HepG2 (cell line): ENCODE measurements at regions not wholly inside any gene's neighbourhood (a gene's known extent, or its start where the extent isn't known, plus 50 kb on each side); places are given as distances from the start of the nearest gene placed in this dataset.

Experiments
- DZIP1 ChIP-seq: sonication (generic); formaldehyde crosslinking; IDR thresholded peaks from 2 replicates; pipeline ENCODE4 v1.5.0; 2020; ENCODE audit warnings: mild to moderate bottlenecking, missing genetic modification reagents
- HNRNPK ChIP-seq: fragments of 200-400 bp; formaldehyde crosslinking; IDR thresholded peaks from 2 replicates; pipeline ENCODE4 v1.6.1; 2018; ENCODE audit warnings: low read length, low read depth, moderate library complexity, mild to moderate bottlenecking; ENCODE audit not compliant: poor library complexity, severe bottlenecking
- HNRNPL ChIP-seq: fragments of 200-400 bp; formaldehyde crosslinking; IDR thresholded peaks from 2 replicates; pipeline ENCODE4 v1.6.1; 2017; ENCODE audit warnings: mild to moderate bottlenecking, low read depth, low read length
- LRRFIP1 ChIP-seq: sonication (generic); formaldehyde crosslinking; conservative IDR thresholded peaks from 2 replicates; pipeline ENCODE4 v1.4.0; 2020; ENCODE audit warnings: missing genetic modification reagents
- MIER3 ChIP-seq: IDR thresholded peaks from 2 replicates; pipeline ENCODE4 v1.6.1; 2016; ENCODE audit warnings: missing compliant biosample characterization, borderline replicate concordance
- SRSF1 ChIP-seq: fragments of 200-400 bp; formaldehyde crosslinking; optimal IDR thresholded peaks from 2 replicates; pipeline ENCODE3; 2017; ENCODE audit warnings: mild to moderate bottlenecking, low read depth, low read length, moderate library complexity
- ZFP36 ChIP-seq: fragments of 150-350 bp; IDR thresholded peaks from 2 replicates; pipeline ENCODE4 v1.6.1; 2018; ENCODE audit warnings: borderline replicate concordance, low read length, low read depth; ENCODE audit not compliant: partially characterized antibody
- ZFX ChIP-seq: sonication (generic); formaldehyde crosslinking; IDR thresholded peaks from 2 replicates; pipeline ENCODE4 v1.4.0; 2020; ENCODE audit warnings: mild to moderate bottlenecking, low read depth, missing genetic modification reagents, moderate library complexity
- ZIK1 ChIP-seq: sonication (generic); formaldehyde crosslinking; IDR thresholded peaks from 2 replicates; pipeline ENCODE4 v1.5.0; 2020; ENCODE audit warnings: mild to moderate bottlenecking, low read depth, missing genetic modification reagents, borderline replicate concordance
- ZNF280B ChIP-seq: sonication (generic); formaldehyde crosslinking; IDR thresholded peaks from 2 replicates; pipeline ENCODE4 v1.5.0; 2020; ENCODE audit warnings: missing genetic modification reagents, mild to moderate bottlenecking, borderline replicate concordance
- ZNF331 ChIP-seq: sonication (generic); formaldehyde crosslinking; IDR thresholded peaks from 2 replicates; pipeline ENCODE4 v1.4.0; 2020; ENCODE audit warnings: missing genetic modification reagents
- ZNF337 ChIP-seq: sonication (generic); formaldehyde crosslinking; IDR thresholded peaks from 2 replicates; pipeline ENCODE4 v1.5.1; 2020; ENCODE audit warnings: missing genetic modification reagents, low read depth, mild to moderate bottlenecking, borderline replicate concordance
- ZNF687 ChIP-seq: sonication (generic); formaldehyde crosslinking; IDR thresholded peaks from 2 replicates; pipeline ENCODE4 v1.5.1; 2020; ENCODE audit warnings: mild to moderate bottlenecking, missing genetic modification reagents, moderate library complexity
- ZNF7 ChIP-seq: IDR thresholded peaks from 2 replicates; pipeline ENCODE4 v1.6.1; 2016; ENCODE audit warnings: missing biosample characterization, missing genetic modification reagents
- ZNF891 ChIP-seq: sonication (generic); formaldehyde crosslinking; IDR thresholded peaks from 2 replicates; pipeline ENCODE4 v1.5.0; 2020; ENCODE audit warnings: mild to moderate bottlenecking, missing genetic modification reagents

- TF ChIP-seq HNRNPL (peak; percentile 76), ZFP36 (no peak), HNRNPK (no peak), SRSF1 (no peak), DZIP1 (CRISPR knock-in tag) (no peak), ZNF337 (CRISPR knock-in tag) (no peak), ZNF280B (0 out of 2 replicates have a peak, but pooled peaks have one; percentile 22), ZFX (0 out of 2 replicates have a peak, but pooled peaks have one; percentile 33), MIER3 (CRISPR knock-in tag) (no peak), LRRFIP1 (no peak), ZNF331 (CRISPR knock-in tag) (no peak), ZNF891 (0 out of 2 replicates have a peak, but pooled peaks have one; percentile 27), ZIK1 (CRISPR knock-in tag) (no peak), ZNF687 (CRISPR knock-in tag) (peak; percentile 32), ZNF7 (no peak)
Observed at GRCh38 chr20:50397058-50397457, 113.1 kb upstream of the PTPN1 start (continued).
